HFF-Myc (cell line): ENCODE measurements at regions not wholly inside any gene's neighbourhood (a gene's known extent, or its start where the extent isn't known, plus 50 kb on each side); places are given as distances from the start of the nearest gene placed in this dataset.

ENCODE experiments used
- DNase-seq: peaks from one replicate; pipeline ENCODE4 v3.0.0-alpha.2; 2011; ENCODE audit warnings: low read depth; ENCODE audit errors: extremely low read depth
- H3K4me3 ChIP-seq: replicated peaks from 2 replicates; pipeline ENCODE4 v1.5.1; 2011; ENCODE audit warnings: low read depth, mild to moderate bottlenecking, control low read depth, low read length
- CTCF ChIP-seq: IDR thresholded peaks from 2 replicates; pipeline ENCODE4 v1.5.1; 2012; ENCODE audit warnings: mild to moderate bottlenecking, low read depth, low read length, control low read depth; ENCODE audit errors: missing control alignments

GRCh38 chr9:103894184-103894583 is 199.9 kb upstream of the SMC2 start:
- no peak overlapping the region for H3K4me3 ChIP-seq
- no peak for DNase-seq
- no peak for TF ChIP-seq CTCF

GRCh38 chr9:103898550-103898949 is 195.6 kb upstream of the SMC2 start:
- TF ChIP-seq CTCF, result no peak
- no peak overlapping the region for H3K4me3 ChIP-seq
- DNase-seq, result no peak

- no peak for DNase-seq
- TF ChIP-seq CTCF, result no peak
Measured at GRCh38 chr9:103899866-103900265, 194.2 kb upstream of the SMC2 start.

GRCh38 chr9:103900466-103900865 is 193.6 kb upstream of the SMC2 start:
- H3K4me3 ChIP-seq, result no peak overlapping the region
- TF ChIP-seq CTCF, result no peak
- DNase-seq, result no peak

More at GRCh38 chr9:103899866-103900265, 194.2 kb upstream of the SMC2 start:
- H3K4me3 ChIP-seq, result no peak overlapping the region

GRCh38 chr9:103902263-103902662 is 191.8 kb upstream of the SMC2 start:
- no peak for TF ChIP-seq CTCF
- H3K4me3 ChIP-seq, result no peak overlapping the region
- DNase-seq, result no peak

GRCh38 chr9:103904242-103904641 is 189.9 kb upstream of the SMC2 start:
- TF ChIP-seq CTCF, result no peak
- DNase-seq, result no peak
- no peak overlapping the region for H3K4me3 ChIP-seq

- TF ChIP-seq CTCF, result no peak
- H3K4me3 ChIP-seq, result no peak overlapping the region
- no peak for DNase-seq
Measured at GRCh38 chr9:103913899-103914298, 180.2 kb upstream of the SMC2 start.
